ENCODE measurements at regions not wholly inside any gene's neighbourhood (a gene's known extent, or its start where the extent isn't known, plus 50 kb on each side); places are given as distances from the start of the nearest gene placed in this dataset.
"Not testable (repeated sequence)": the region's sequence is repeated elsewhere in the genome, so short reads cannot be mapped to it uniquely, and the experiment has no call there.

DNA sequence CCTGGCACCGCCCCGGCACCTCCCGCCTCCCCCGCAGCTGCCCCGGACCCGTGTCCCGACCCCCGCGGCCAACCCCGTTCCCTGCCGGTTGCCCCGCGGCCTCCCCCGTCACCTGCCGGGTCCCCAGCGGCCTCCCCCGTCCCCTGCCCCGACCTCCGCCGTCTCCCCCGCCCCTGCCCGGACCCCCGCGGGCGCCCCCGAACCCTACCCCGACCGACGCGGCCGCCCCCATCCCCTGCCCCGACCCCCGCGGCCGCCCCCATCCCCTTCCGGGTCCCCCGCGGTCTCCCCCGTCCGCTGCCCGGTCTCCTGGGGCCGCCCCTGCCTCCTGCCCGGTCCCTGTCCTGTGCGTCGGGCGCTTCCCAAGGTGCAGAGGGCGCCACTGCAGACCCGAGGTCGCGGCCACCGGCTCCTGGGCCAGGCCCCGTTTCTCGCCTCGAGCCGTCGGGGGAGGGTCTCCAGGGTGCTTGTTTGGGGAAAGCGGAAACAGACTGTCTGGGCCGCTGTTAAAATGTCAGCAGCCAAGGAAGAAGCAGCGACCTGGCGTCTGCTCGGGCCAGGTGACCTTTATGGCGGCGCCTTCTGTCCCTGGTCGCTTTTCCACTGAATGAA is 51.6 kb upstream of the APOD start:
- not testable (repeated sequence) for DNase-seq (ENCODE audit: extremely low read depth, low read depth)

GRCh38 chr3:195634426-195635261 is 50.9 kb upstream of the APOD start:
- not testable (repeated sequence) for DNase-seq (ENCODE audit: extremely low read depth, low read depth)
